GM12878 (cell line): ENCODE measurements at regions not wholly inside any gene's neighbourhood (a gene's known extent, or its start where the extent isn't known, plus 50 kb on each side); places are given as distances from the start of the nearest gene placed in this dataset.
A peak's percentile ranks its signal among the peaks of the same experiment; 100 is the strongest.

ENCODE experiments used
- ATAC-seq: fragments of 200-7000 bp; cut with Tn5 transposase; 3 replicates; pipeline ENCODE4 v1.9.1; 2020; ENCODE audit warnings: mild to moderate bottlenecking, moderate library complexity
- BruUV-seq: library from RNA; stranded (reverse); fragments of 400-500 nt; replicated peaks from 2 replicates; lab custom pipeline; 2021; lab: Mats Ljungman, UMichigan
- CTCF ChIA-PET: fragments of 300-600 bp; sonication (Branson Sonifier 250); formaldehyde crosslinking; extraction: SDS; loops from one replicate; lab custom pipeline; 2021; ENCODE audit warnings: inconsistent platforms; lab: Yijun Ruan, JAX
- POLR2A ChIA-PET: fragments of 350-600 bp; formaldehyde crosslinking; extraction: SDS; loops from one replicate; lab custom pipeline; 2021; ENCODE audit warnings: inconsistent platforms; lab: Charles Lee
- RAD21 ChIA-PET: fragments of 300-600 bp; sonication (Branson Sonifier 250); formaldehyde crosslinking; loops from one replicate; lab custom pipeline; 2023; ENCODE audit warnings: antibody characterized with exemption; ENCODE audit not compliant: unreplicated experiment; lab: Charles Lee
- SMC1A ChIA-PET: fragments of 300-600 bp; sonication (Branson Sonifier 250); formaldehyde crosslinking; loops from one replicate; lab custom pipeline; 2023; ENCODE audit not compliant: unreplicated experiment, uncharacterized antibody; lab: Charles Lee
- DNase-seq: peaks from one replicate; pipeline ENCODE4 v3.0.0-alpha.2; 2011; ENCODE audit warnings: low read depth, low spot score
- FAIRE-seq: peaks from 3 replicates; lab custom pipeline; 2011; peaks lifted over from hg19 to GRCh38; lab: Jason Lieb, UNC
- H2AFZ ChIP-seq: 2 replicates; pipeline ENCODE4 v1.6.0; 2011; ENCODE audit warnings: low read depth, low read length, control low read depth; ENCODE audit not compliant: control insufficient read depth
- H3K27ac ChIP-seq: 2 replicates; pipeline ENCODE4 v1.5.1; 2011; ENCODE audit warnings: control low read depth; ENCODE audit not compliant: control insufficient read depth, insufficient read depth
- H3K27me3 ChIP-seq, 2 experiments: replicated peaks in 1 of 2; 2 replicates each; pipeline versions ENCODE4 v1.6.0 to v1.6.1; 2011; ENCODE audit warnings: low read length in 1 of 2; ENCODE audit not compliant: control insufficient read depth in 2 of 2, insufficient read depth in 2 of 2
- H3K36me3 ChIP-seq, 2 experiments: 2 replicates each; pipeline ENCODE4 v1.5.1; 2011; ENCODE audit warnings: low read length in 1 of 2; ENCODE audit not compliant: control insufficient read depth in 2 of 2, insufficient read depth in 2 of 2
- H3K4me1 ChIP-seq: 2 replicates; pipeline ENCODE4 v1.6.1; 2011; ENCODE audit warnings: mild to moderate bottlenecking, low read length, moderate library complexity, mixed read lengths; ENCODE audit not compliant: control insufficient read depth, insufficient read depth
- H3K4me2 ChIP-seq: 2 replicates; pipeline ENCODE4 v1.6.0; 2011; ENCODE audit warnings: control low read depth; ENCODE audit not compliant: control insufficient read depth, insufficient read depth
- H3K4me3 ChIP-seq: fragments of 200-600 bp; sonication (generic); 2 replicates; pipeline ENCODE4 v1.5.1; 2016
- H3K79me2 ChIP-seq: 2 replicates; pipeline ENCODE4 v1.6.0; 2011; ENCODE audit warnings: low read length; ENCODE audit not compliant: control insufficient read depth, insufficient read depth
- H3K9ac ChIP-seq: 2 replicates; pipeline ENCODE4 v1.8.0; 2011; ENCODE audit warnings: low read length, control low read depth, mixed read lengths; ENCODE audit not compliant: control insufficient read depth, insufficient read depth
- H3K9me3 ChIP-seq: replicated peaks from 3 replicates; pipeline ENCODE4 v1.5.1; 2011; ENCODE audit warnings: mild to moderate bottlenecking, low read length; ENCODE audit not compliant: control insufficient read depth, insufficient read depth
- H4K20me1 ChIP-seq: 2 replicates; pipeline ENCODE4 v1.6.0; 2011; ENCODE audit not compliant: control insufficient read depth, insufficient read depth
- BHLHE40 ChIP-seq, 2 experiments: fragments of 450-650 bp in 1 of 2; IDR thresholded peaks; 2 replicates each; pipeline ENCODE4 v1.6.1; 2011 to 2017; ENCODE audit warnings: low read depth in 2 of 2, borderline replicate concordance in 1 of 2, improper control_type of control experiment in 1 of 2, low read length in 1 of 2, mild to moderate bottlenecking in 1 of 2
- GABPA ChIP-seq: IDR thresholded peaks from 2 replicates; pipeline ENCODE4 v1.6.1; 2014; ENCODE audit warnings: antibody characterized with exemption, low read depth, mild to moderate bottlenecking, inconsistent platforms
- MAX ChIP-seq: IDR thresholded peaks from 2 replicates; pipeline ENCODE4 v1.6.1; 2012; ENCODE audit warnings: low read depth, low read length, improper control_type of control experiment
- NR2C1 ChIP-seq: fragments of 450-650 bp; IDR thresholded peaks from 2 replicates; pipeline ENCODE4 v1.6.1; 2017; ENCODE audit warnings: antibody characterized with exemption, mild to moderate bottlenecking, moderate library complexity
- POU2F2 ChIP-seq: IDR thresholded peaks from 3 replicates; pipeline ENCODE4 v1.6.1; 2011; ENCODE audit warnings: low read depth, mild to moderate bottlenecking, low read length, borderline replicate concordance
- SPI1 ChIP-seq: IDR thresholded peaks from 2 replicates; pipeline ENCODE4 v1.6.1; 2011; ENCODE audit warnings: low read depth, mild to moderate bottlenecking, low read length, moderate library complexity, borderline replicate concordance; ENCODE audit not compliant: insufficient read depth
- STAT3 ChIP-seq: IDR thresholded peaks from 2 replicates; pipeline ENCODE4 v1.6.1; 2011; ENCODE audit warnings: low read depth, low read length, improper control_type of control experiment
- ZNF384 ChIP-seq: IDR thresholded peaks from 2 replicates; pipeline ENCODE4 v1.6.1; 2012; ENCODE audit warnings: low read depth, mild to moderate bottlenecking, low read length, improper control_type of control experiment, borderline replicate concordance
- WGBS: methylation state at CpG from one replicate; pipeline ENCODE4 v1.1.6; 2016; ENCODE audit warnings: low lambda C conversion rate; ENCODE audit not compliant: insufficient replicate concordance, insufficient coverage; ENCODE audit errors: missing lambda C conversion rate; 5-methylcytosine and 5-hydroxymethylcytosine counted together
- in situ Hi-C: fragments of 300-500 bp; cut with MboI; formaldehyde crosslinking; loops from 9 replicates; pipeline ENCODE4 v1.14.3; 2018; ENCODE audit warnings: mixed read lengths
- intact Hi-C: fragments of 100-400 bp; cut with micrococcal nuclease; formaldehyde crosslinking; loops from one replicate; pipeline ENCODE4 v1.14.2; 2022; ENCODE audit not compliant: unreplicated experiment
- TF ChIP-seq, protein P1 (sequence below): fragments of 450-650 bp; IDR thresholded peaks from 2 replicates; pipeline ENCODE4 v1.6.1; 2017; ENCODE audit warnings: mild to moderate bottlenecking, low read depth, inconsistent platforms; ENCODE audit not compliant: poor library complexity, severe bottlenecking
- TF ChIP-seq, protein P2 (sequence below): IDR thresholded peaks from 2 replicates; pipeline ENCODE4 v1.6.1; 2011; ENCODE audit warnings: low read depth, low read length, improper control_type of control experiment, borderline replicate concordance

DNA sequence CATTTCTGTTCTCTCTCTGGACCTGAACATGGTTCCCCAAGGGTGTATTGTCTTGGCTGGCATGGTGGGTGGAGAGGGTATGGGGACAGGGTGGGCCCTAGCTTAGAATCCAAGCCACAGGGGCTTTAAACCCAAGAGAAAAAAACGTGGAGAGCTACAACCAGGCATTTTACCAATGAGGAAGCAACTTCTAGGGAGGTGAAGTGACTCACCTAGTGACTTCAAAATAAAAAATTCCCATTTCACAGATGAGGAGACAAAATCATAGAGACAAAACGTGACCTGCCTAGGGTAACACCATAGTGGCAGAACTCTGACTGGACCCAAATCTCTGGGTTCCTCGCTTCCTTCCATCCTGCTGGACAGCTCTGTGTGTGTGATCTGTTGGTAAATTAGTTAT, 216.8 kb downstream of the RPLP1 start:
- Histone ChIP-seq H3K4me1 (peaks cover 54% of the 10 kb centered on the region), H3K79me2 (no peaks in the 10 kb centered on the region), H3K27me3 (no peaks in the 10 kb centered on the region; a peak in 1 of 4 replicates), H3K4me3 (no peak overlapping the region), H3K36me3 (no peaks in the 10 kb centered on the region), H4K20me1 (no peaks in the 10 kb centered on the region), H3K9me3 (no peaks in the 10 kb centered on the region), H3K4me2 (peak overlapping the region; percentile 82; the same call in 1 of the 2 replicates), H2AFZ (0 out of 2 replicates have a peak overlapping the region, but pooled peaks have one; percentile 67), H3K9ac (no peak overlapping the region), H3K27ac (peak overlapping the region; percentile 74; the same call in 1 of the 2 replicates)
- in situ Hi-C loops (no loop called here), intact Hi-C loops (loop anchor here (2.0 kb wide), 1 partner anchor 45 kb away; no protein-coding TSS in a partner anchor)
- DNase-seq (no peak), ATAC-seq (no peak), FAIRE-seq (no peak)
- ChIA-PET SMC1A (interaction anchor here (1.0 to 5.9 kb wide), 7 partner anchors 11 to 82 kb away, joined by 3 to 58 read pairs (median 7); no protein-coding TSS in a partner anchor), CTCF (interaction anchor here (0.9 to 2.8 kb wide), 4 partner anchors 9 to 428 kb away, joined by 3 to 13 read pairs (median 6); partner anchors contain the start of gene TLE3), POLR2A (interaction anchor here (0.9 kb wide), 2 partner anchors 40 to 50 kb away, joined by 3 to 4 read pairs; no protein-coding TSS in a partner anchor), RAD21 (interaction anchor here (0.9 to 5.7 kb wide), 10 partner anchors 9 to 425 kb away, joined by 3 to 47 read pairs (median 5); no protein-coding TSS in a partner anchor)
- no TSS peak for BruUV-seq
- TF ChIP-seq MAX (no peak), BHLHE40 (IDR thresholded peaks at IDR 0.05; ENCODE audit: borderline replicate concordance in 1 of 2, low read depth in 2 of 2, low read length in 1 of 2) (peak in 1 of 2 experiments; percentile 4; a peak in 2 of 4 replicates), ZNF384 (no peak), SPI1 (0 out of 2 replicates have a peak, but pooled peaks have one; percentile 0), STAT3 (no peak), GABPA (no peak), NR2C1 (no peak), POU2F2 (no peak)
- TF ChIP-seq, protein P1, sequence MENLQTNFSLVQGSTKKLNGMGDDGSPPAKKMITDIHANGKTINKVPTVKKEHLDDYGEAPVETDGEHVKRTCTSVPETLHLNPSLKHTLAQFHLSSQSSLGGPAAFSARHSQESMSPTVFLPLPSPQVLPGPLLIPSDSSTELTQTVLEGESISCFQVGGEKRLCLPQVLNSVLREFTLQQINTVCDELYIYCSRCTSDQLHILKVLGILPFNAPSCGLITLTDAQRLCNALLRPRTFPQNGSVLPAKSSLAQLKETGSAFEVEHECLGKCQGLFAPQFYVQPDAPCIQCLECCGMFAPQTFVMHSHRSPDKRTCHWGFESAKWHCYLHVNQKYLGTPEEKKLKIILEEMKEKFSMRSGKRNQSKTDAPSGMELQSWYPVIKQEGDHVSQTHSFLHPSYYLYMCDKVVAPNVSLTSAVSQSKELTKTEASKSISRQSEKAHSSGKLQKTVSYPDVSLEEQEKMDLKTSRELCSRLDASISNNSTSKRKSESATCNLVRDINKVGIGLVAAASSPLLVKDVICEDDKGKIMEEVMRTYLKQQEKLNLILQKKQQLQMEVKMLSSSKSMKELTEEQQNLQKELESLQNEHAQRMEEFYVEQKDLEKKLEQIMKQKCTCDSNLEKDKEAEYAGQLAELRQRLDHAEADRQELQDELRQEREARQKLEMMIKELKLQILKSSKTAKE: peak; percentile 2
- TF ChIP-seq, protein P2, sequence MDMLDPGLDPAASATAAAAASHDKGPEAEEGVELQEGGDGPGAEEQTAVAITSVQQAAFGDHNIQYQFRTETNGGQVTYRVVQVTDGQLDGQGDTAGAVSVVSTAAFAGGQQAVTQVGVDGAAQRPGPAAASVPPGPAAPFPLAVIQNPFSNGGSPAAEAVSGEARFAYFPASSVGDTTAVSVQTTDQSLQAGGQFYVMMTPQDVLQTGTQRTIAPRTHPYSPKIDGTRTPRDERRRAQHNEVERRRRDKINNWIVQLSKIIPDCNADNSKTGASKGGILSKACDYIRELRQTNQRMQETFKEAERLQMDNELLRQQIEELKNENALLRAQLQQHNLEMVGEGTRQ: no peak
- 24% methylated on average over 3 of the region's 3 CpGs for WGBS
